HS-5 (cell line): ENCODE measurements at regions not wholly inside any gene's neighbourhood (a gene's known extent, or its start where the extent isn't known, plus 50 kb on each side); places are given as distances from the start of the nearest gene placed in this dataset.

Experiments
- DNase-seq: peaks from one replicate; pipeline ENCODE4 v3.0.0-alpha.2; 2012; ENCODE audit warnings: low read depth

DNA sequence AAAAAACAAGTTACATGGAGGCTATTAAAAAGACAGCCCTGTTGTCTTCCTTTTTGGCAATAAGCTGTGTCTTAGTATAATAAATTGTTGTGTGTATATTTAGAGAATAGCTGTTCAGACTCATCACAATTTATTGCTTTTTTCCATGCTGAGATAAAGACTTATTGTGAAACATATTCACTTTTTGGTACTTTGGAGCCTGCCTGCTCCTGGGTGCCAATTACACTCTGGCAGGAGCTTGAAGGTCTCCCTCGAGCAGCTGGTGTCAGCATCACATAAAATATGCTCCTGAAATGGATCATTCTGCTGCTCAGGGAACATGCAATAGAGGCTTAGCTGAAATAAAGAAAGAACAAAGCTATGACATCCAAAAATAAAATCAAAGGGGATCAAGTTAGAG lies 211.6 kb upstream of the DKK2 start:
- no peak for DNase-seq

DNA sequence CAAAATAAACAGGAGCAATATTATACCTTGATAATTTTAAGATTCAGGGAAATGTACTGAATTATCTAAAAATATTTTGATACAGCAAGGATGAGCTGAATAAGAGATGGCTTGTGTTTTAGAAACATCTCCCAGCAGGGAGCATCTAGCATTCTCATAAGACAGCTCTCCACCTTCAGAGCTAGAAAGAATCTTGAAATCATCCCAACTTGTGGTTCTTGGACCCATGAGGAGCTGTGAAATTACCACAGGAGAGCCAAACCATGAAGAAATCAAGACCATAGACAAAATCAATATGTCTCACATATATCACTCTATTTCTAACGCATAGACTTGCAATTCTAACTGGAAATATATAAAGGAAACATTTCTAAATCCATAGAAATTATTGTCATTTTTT lies 210.6 kb upstream of the DKK2 start:
- DNase-seq = no peak

DNA sequence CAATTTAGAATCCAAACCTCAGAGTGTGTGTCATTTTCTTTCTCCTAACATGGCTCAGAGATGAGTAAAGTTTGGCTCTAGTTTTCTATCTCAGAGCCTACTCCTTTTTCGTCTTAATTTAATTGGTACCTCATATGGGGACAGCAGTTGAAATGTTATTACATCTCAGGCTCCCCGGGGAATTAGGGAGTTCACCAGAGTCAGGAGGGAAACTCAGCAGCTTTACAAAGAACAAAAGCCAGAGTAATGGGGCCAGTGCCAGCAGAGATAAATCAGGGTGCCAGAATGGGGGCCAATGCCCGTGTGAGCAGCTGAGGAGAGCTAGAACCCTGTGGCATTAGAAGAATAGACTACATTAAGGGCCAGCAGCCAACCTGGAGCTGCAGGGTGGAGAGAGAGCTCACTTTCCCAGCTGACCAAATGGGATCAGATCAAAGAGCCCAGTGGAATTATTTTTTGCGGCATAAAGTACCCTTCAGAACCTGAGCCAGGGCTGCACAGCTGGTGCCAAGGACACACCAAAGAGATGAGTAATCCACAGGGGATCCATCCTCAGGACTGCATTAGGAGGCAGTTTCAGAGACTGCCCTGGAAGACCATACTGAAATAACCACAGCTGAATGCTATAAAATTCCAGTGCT lies 207.1 kb upstream of the DKK2 start:
- no peak for DNase-seq

DNA sequence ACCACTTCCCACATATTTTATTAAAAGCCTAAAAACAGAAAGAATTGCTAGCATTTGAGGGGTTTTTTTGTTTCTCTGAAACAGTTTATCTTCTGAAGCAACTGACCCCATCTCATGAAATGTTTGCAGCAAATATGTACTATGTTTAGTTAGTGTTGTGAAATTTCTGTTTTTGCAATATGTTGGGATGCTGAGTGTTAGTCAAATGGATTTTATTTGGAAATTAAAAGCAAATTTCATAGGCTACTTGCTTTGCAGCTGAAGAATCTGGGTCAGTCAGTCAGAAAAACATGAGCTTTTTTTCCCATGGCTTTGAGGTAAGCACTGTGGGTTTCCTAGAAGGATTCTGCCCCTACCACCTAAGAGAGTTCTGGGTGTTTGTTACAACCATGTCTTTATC lies 184.9 kb upstream of the DKK2 start:
- no peak for DNase-seq

DNA sequence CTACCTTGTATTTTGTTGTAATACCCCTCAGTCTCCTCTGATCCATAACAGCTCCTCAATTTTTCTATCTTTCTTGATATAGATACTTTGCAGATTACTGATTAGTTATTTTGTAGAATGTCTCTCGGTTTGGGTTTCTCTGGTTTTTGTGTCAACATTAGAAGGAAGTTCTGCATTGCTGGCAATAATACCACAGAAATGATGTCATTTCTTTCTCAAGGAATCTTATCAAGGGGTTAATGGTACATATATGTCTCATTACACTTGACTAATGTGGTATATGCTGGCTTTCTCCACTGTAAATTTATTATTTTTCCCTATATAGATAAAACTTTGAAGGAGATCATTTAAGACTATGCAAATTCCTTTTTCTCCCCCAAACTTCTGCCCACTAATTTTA lies 183.6 kb upstream of the DKK2 start:
- DNase-seq = no peak

DNA sequence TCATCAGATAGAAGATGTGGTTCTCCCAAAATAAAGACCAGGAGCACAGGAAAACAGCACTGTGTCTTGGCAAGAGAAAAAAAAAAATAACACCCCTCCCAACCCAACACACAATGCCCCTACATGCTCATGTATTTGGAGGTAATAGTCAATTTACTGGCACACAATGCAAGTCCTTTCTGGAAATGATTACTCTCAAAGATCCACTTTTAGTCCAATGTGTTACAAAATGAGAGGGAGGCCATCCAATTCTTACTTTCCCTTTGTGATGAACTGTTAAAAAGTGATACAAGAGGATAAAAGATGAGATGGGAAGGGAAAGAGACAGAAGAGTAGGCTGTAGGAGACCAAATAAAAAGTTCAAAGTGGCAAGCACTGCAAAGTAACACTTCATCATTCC lies 180.3 kb upstream of the DKK2 start:
- DNase-seq = no peak

DNA sequence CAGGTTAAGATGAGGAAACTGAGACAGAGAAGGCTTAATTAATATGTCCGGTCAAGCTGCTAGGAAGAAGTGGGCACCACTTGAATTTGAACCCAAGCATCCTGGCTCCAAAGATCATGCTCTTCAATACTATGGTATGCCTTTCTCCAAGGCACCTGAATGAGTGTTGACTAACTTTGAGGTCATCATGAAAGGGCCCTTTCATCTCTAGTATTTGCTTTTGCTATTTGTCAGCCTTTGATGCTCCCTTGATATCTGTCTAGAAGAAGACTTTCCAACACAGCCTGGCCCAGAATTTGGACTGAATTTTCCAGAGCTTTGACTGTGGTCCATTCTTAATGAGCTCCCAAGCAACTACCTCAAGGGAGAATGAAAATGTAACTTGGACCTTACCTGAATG lies 179.1 kb upstream of the DKK2 start:
- DNase-seq = no peak

DNA sequence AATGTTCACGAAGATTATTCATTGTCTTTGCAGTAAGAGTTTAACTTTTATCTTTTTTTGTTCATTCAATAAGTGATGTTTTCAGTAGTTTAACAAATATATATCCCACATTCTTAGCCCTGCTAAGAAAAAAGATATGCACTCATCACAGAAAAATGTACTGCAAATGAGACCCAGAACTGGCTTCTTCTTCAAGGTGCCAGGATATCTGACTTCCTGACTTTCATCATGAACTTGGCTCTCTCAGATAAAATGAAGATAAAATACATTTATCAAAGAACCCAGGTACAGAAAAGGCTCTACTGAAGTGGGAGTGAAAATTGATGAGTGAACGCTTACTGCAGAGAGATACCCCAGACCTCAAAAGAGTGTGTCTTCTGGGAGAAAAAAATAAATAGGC lies 177.8 kb upstream of the DKK2 start:
- DNase-seq = peak; percentile 39

DNA sequence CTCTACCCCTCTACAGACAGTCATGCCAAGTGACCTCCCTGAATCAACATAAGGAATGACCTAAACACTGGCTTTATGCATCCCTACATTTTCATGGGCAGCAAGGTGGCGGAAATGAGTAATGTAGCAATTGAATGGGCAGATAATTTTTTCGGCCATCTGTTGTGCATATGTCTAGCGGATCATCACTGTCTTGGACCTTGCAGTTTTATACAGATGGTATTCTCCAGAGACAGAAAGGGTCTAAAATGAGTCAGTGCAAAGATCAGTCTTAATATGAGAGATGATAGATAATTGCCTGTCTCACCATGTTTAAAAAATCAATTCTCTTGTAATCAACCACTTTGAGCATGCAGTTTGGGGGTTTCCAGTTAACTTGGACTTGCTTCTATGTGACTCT lies 177.3 kb upstream of the DKK2 start:
- peak; percentile 87 for DNase-seq

DNA sequence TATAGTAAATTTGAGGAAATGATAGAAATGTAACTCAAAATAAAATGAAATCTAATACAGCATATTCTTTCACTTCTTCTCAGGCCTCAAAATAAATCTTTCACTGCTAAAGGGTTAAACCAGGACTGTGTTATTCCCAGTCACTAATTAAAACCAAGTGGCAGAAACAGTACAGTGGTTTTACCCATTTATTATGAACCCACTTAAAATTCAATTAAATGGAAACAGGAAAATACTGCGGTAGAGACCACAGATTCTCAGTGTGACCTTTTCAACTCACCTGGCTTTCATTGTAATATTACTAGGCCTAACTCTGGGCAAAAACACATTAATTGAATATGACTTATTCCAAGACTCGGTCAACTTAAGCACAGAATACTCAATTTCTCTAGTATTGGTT lies 176.5 kb upstream of the DKK2 start:
- no peak for DNase-seq

DNA sequence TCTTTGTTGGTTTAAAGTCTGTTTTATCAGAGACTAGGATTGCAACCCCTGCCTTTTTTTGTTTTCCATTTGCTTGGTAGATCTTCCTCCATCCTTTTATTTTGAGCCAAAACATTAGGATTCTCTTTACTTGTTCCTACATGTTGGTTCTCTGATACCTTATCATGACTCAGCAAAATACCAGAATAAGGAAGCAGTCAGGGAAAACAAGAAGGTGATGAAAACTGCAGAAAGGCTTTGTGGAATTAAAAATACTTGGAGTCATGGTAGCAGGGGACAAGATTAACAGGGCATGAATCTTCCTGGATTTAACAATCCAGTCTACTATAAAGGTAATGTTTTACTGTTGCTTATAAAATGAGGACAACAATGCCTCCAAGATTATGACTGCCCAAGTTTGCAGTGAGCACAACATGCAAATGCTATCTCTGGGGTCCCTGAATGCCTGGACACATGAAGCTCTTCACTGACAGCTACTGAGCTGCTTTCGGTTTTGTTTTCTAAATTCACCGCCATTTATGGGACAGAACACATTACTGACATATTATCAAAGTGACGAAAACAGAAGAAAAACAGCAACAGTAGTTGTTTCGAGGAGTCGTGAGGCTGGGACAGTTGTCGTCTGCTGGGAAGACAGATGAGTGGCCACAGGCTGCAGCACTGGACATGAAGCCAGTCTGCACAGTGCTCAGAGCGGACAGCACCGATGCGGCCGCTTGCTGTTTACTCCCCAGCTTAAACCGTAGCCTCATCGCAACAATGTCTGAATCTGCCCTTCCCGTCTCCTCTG lies 174.5 kb upstream of the DKK2 start:
- DNase-seq = no peak

DNA sequence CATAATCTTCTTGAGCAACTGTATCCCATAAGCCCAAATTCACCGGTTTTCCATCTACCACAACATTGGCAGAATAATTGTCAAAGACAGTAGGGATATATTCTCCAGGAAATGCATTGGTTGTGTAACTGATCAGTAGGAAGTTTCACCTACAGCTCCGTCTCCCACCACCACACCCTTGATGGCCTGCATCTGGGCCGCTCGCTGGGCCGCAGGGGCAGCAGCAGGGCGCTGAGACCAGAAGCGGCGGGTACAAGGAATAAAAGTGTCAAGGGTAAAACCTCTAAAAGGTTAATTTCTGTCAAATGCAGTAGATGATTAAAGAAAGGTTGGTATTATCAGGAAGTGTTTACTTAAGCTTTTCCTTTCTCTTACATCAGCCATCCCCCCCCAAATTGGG lies 167.6 kb upstream of the DKK2 start:
- DNase-seq = no peak

DNA sequence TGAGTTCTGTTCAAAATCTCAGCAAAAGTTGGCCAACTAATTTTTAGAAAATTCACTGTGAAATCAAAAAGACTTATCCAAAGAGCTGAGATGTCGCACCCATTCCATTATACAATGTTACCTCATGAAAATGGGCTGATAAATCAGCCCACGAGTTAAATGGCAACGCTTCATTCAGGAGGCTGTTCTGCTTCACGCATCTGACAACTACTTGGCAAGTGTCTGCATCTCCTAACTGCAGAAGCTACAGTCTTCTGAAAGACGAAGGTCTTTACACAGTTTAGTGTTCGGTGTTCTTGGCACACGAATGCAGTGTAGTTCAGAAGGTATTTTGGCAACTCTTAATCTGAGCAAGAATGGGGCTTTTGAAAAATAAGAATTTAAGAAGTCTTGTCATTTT lies 166.6 kb upstream of the DKK2 start:
- no peak for DNase-seq

DNA sequence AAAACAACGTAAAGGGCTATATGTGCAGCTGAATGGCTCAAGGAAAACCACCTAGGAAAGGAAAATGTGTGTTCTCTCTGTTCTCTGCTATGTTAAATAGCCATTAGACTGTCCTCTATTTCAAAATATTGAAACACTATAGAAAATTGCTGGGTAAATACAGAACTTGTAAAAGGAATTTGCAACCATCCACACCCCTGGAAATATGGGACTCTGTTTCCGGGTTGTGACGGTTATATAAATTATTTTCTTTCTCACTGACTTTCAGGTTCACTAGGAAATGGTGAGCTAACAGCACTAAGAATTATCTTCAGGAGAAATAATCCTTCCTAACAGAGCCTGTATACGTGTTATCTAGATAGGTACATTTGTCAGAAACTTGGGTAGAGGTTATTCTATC lies 161.0 kb upstream of the DKK2 start:
- DNase-seq = no peak

DNA sequence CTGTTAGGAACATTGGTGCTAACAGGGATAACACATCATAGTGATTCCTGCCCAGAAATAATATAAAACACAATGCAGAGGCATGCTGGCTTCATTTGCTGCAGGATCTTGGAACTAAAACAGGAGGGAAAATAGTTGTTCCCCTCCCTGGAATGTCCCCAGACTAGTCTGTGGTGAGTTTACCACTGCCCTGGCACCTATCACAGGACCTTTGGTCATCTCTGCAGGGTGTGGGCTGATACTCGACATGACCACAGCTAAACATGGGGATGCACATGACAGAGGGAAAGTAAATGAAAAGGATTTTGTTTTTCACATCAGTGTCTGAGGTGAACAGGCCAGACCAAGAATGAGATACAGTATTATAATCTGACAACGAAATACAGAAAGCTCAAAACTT lies 160.2 kb upstream of the DKK2 start:
- no peak for DNase-seq

DNA sequence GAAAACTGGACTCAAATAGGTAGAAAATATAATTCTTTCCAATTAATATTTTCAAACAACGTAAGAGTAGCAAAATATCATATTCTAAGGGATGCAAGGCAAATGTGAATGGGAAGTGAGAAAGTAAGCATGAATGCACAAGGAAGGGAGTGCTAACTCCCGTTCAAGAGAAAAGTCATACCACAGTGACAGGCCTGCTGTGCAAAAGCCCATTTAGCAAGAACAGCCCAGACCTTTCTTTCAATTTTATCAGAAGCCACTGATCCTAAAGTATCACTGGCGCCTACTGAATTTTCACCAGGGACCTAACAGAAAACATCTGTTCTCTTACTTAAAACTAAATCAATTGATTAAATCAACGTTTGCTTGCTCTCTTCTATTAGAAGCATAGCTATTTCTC lies 157.9 kb upstream of the DKK2 start:
- no peak for DNase-seq

DNA sequence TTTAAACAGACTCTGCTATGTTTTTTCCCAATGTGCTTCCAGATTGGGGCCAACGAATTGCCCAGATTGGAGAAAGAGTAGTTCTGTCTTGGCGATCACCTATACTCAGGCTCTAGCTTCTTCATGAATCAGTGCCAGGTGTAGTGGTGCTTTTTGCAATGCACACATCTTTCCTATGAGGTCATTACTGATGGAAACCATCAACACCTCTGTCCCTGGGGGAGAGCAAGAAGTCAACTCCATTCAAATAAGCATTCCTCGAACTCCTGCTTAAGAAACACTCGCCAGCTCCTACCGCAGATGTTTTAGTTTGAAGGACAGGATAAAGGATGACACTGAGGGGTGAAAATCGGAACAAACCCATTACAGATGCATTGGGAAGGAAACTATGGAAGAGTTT lies 156.5 kb upstream of the DKK2 start:
- no peak for DNase-seq

DNA sequence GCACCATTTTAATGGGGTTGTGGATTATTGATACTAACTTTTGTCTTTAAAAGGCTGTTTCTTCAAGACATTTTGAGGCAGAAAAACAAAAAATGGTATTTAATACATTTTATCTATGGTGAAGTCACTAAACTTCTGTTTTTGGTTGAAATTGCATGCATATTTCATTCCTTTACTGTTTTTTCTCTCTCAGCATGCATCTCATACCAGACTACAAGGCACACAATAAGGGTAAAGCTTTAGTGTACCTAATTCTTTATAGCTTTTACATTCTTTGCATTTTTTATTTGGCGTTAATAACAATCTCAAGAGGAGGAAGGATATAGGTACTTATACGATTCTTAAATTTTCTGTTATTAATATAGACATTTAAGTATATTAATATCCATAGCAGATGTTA lies 151.0 kb upstream of the DKK2 start:
- no peak for DNase-seq

DNA sequence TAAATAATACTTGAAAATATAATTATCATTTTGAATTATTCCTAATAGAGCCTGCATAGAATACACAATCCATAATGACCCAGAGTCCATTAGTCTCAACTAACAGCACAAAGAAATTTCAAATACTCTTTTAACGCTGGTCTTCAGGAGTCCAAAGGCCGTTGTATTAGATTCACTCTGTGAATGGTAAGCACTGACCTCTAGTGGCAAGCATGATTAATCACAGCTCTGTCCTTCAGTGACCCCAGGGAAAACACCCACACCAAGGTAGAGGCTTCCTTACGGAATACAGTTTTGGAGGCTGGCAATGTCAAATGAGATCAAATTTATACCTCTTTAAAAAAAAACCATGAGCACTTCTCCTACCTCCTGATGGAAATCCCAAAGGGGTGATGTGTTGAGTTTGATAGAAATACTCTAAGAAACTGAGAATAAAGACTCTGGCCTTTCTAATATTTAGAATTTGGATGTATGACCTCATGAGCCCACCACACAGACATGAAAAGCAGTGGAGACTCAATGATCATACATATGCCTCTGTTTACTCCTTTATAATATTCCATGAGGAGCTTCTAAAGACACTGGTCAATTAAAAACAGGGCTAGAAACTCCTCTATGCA lies 147.2 kb upstream of the DKK2 start:
- peak; percentile 31 for DNase-seq

DNA sequence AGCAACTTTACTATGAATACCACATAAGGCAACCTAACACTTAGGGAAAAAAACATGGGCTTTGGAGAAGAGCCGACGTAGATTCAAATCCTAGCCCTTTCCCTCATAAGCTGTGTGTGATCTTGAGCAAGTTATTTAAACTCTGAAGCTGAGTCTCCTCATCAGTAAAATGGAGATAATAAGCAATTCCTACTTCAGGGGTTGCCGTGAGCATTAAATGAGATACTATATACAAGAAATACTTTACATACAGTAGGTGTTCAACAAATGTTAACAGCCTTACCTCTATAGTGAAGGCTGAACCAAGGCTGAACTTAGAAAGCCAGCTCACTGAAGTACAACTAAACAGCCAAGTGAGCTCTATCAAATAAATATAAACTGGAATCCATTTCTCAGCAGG lies 146.2 kb upstream of the DKK2 start:
- no peak for DNase-seq

DNA sequence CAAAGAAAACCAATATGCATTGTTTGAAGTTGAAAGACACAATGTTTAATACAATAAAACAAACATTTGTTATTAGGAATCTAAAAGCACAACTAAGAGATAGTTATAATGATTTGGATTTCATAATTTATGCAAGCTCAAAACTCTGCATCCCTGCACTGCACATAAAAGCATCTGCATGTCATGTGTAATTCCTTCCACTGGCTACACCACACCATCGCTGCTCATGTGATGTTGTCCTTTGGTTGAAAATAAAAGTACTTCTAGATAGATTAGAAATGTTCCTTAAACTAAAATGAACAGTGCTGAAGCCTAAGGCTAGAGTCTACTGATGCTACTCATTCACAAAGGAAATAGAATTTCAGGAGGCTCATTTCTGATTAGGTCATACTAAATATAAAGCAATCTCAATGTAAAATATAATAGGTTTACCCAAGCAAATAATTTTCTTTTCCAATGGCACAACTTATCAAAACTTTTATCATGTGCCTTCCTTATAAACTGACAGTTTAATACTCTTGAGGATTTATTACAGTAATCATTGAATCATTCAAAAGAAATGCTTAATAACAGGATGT lies 130.8 kb upstream of the DKK2 start:
- no peak for DNase-seq

DNA sequence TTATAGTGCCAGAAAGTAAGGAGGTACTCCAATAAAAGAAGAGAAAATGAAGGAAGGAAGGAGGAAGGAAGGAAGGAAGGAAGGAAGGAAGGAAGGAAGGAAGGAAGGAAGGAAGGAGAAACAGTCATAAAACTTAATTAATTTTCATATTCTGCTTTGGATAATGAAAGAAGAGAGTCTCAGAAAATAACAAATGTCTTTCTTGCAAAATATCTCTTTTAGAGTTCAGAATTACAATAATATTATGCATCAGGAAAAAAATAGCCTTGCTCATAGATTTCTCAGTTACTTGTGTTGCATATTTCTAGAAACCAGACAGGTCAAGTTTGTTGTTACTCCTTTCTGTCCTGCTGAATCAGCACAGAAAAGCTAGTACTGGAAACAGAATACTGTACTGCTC lies 130.1 kb upstream of the DKK2 start:
- DNase-seq = no peak

DNA sequence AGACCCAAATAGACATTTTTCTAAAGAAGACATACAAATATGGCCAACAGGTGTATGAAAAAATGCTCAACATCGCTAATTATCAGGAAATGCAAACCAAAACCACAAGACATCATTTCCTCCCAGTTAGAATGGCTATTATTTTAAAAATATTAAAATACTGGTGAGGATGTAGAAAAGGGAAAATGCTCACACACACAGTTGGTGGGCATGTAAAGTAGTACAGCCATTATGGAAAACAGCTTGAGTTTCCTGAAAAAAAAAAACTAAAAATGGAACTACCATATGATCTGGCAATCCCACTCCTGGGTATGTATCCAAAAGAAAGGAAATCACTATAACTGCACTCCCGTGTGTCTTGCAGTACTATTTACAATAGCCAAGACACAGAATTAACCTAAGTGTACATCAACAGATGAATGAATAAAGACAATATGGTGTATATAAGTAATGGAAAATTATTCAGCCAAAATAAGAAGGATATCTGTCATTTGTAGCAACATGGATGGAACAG lies 128.9 kb upstream of the DKK2 start:
- DNase-seq = no peak
